A549 (cell line): ENCODE measurements at regions not wholly inside any gene's neighbourhood (a gene's known extent, or its start where the extent isn't known, plus 50 kb on each side); places are given as distances from the start of the nearest gene placed in this dataset.

Experiments
- CTCF ChIP-seq: fragments of >200 bp; sonication (Bioruptor Twin); formaldehyde crosslinking; IDR thresholded peaks from 3 replicates; pipeline ENCODE4 v1.5.1; 2016
- EP300 ChIP-seq, 2 experiments: fragments of >200 bp; sonication (Bioruptor Twin); formaldehyde crosslinking; IDR thresholded peaks; 2 replicates in 1 of 2; 3 replicates in 1 of 2; pipeline ENCODE4 v1.6.1; 2016 to 2017
- ESRRA ChIP-seq: fragments of 150-350 bp; IDR thresholded peaks from 2 replicates; pipeline ENCODE4 v1.6.1; 2014; ENCODE audit warnings: mild to moderate bottlenecking, low read length, borderline replicate concordance
- HOXB13 ChIP-seq: fragments of 250-450 bp; sonication (Bioruptor Pico); IDR thresholded peaks from 2 replicates; pipeline ENCODE4 v1.5.0; 2020; ENCODE audit warnings: low read depth, mild to moderate bottlenecking, moderate library complexity
- KDM1A ChIP-seq: fragments of 200-600 bp; sonication (generic); IDR thresholded peaks from 2 replicates; pipeline ENCODE4 v1.6.1; 2016; ENCODE audit warnings: low read depth, mild to moderate bottlenecking
- KDM5A ChIP-seq: fragments of 200-600 bp; sonication (generic); IDR thresholded peaks from 2 replicates; pipeline ENCODE4 v1.6.1; 2016; ENCODE audit warnings: antibody characterized with exemption, mild to moderate bottlenecking
- MYC ChIP-seq: IDR thresholded peaks from 2 replicates; pipeline ENCODE4 v1.6.1; 2012; ENCODE audit warnings: mild to moderate bottlenecking, inconsistent platforms, low read length, improper control_type of control experiment, borderline replicate concordance
- POLR2A ChIP-seq: IDR thresholded peaks from 2 replicates; pipeline ENCODE4 v1.6.1; 2012; ENCODE audit warnings: mild to moderate bottlenecking, low read length
- SREBF2 ChIP-seq: fragments of 450-650 bp; IDR thresholded peaks from 2 replicates; pipeline ENCODE4 v1.6.1; 2014; ENCODE audit warnings: mild to moderate bottlenecking, moderate library complexity
- ZNF302 ChIP-seq: fragments of 250-450 bp; sonication (Bioruptor Pico); IDR thresholded peaks from 2 replicates; pipeline ENCODE4 v1.9.0; 2021; ENCODE audit warnings: inconsistent platforms, mild to moderate bottlenecking, moderate library complexity
- TF ChIP-seq, protein P1 (sequence below): fragments of 200-600 bp; sonication (generic); IDR thresholded peaks from 2 replicates; pipeline ENCODE4 v1.6.1; 2016; ENCODE audit warnings: antibody characterized with exemption, mild to moderate bottlenecking, moderate library complexity

DNA sequence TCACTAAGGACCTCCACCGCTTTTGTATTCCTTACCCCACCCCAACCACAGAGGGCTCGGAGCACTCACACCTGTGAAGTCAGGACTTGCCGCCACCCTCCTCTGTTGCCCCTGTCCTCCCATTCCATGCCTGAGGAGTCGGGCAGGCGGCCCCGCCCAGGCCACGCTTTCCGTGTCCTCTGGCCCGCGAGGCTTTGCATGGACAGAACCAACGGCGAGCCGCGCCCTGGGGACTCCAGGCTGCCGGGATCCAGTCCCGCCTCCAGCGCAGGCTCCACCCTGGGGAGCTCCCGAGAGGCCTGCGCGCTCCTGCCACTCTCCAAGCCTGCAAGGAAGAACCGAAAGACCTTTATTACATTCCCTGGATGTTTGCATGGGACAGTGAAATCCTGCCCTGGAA is 366.4 kb upstream of the POM121L12 start:
- TF ChIP-seq ZNF302 (CRISPR knock-in tag) (no peak), CTCF (no peak), ESRRA (no peak), MYC (no peak), KDM1A (no peak), EP300 (IDR thresholded peaks at IDR 0.05) (no peak), HOXB13 (CRISPR knock-in tag) (no peak), KDM5A (no peak), SREBF2 (no peak), POLR2A (no peak)
- TF ChIP-seq, protein P1, sequence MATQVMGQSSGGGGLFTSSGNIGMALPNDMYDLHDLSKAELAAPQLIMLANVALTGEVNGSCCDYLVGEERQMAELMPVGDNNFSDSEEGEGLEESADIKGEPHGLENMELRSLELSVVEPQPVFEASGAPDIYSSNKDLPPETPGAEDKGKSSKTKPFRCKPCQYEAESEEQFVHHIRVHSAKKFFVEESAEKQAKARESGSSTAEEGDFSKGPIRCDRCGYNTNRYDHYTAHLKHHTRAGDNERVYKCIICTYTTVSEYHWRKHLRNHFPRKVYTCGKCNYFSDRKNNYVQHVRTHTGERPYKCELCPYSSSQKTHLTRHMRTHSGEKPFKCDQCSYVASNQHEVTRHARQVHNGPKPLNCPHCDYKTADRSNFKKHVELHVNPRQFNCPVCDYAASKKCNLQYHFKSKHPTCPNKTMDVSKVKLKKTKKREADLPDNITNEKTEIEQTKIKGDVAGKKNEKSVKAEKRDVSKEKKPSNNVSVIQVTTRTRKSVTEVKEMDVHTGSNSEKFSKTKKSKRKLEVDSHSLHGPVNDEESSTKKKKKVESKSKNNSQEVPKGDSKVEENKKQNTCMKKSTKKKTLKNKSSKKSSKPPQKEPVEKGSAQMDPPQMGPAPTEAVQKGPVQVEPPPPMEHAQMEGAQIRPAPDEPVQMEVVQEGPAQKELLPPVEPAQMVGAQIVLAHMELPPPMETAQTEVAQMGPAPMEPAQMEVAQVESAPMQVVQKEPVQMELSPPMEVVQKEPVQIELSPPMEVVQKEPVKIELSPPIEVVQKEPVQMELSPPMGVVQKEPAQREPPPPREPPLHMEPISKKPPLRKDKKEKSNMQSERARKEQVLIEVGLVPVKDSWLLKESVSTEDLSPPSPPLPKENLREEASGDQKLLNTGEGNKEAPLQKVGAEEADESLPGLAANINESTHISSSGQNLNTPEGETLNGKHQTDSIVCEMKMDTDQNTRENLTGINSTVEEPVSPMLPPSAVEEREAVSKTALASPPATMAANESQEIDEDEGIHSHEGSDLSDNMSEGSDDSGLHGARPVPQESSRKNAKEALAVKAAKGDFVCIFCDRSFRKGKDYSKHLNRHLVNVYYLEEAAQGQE: no peak
